ENCODE measurements at regions not wholly inside any gene's neighbourhood (a gene's known extent, or its start where the extent isn't known, plus 50 kb on each side); places are given as distances from the start of the nearest gene placed in this dataset.
A peak's percentile ranks its signal among the peaks of the same experiment; 100 is the strongest.

DNA sequence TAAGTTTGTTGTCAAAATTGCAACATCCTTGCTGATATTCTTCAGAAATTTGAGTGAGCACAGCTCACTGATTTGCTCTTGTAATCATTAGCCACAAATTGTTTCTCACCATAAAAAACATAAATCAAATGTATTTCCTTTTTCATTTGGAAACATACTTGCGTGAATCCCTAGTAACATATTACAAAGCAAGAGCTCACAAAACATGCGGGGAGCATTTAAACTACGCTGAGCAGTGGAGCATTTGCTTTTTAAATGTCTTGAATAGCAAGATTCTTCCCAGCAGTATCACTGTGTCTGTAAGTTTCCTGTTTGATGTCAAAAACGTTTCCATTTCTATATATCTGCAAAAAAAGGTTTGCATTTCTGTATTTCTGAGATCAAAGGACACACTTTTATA is 788.3 kb upstream of the SALL3 start:
- H3K9me3 ChIP-seq (ENCODE audit: insufficient read depth, low read length): no peaks in the 10 kb centered on the region
- DNase-seq (ENCODE audit: low read depth, low spot score): no peak
- H3K4me3 ChIP-seq (ENCODE audit: insufficient read length, low read depth): no peak overlapping the region
- no peaks in the 10 kb centered on the region for H3K4me1 ChIP-seq (ENCODE audit: insufficient read depth, insufficient read length)
- no peaks in the 10 kb centered on the region for H3K36me3 ChIP-seq (ENCODE audit: insufficient read depth, insufficient read length, low read length)
- H3K27me3 ChIP-seq (ENCODE audit: insufficient read depth, insufficient read length): no peaks in the 10 kb centered on the region
- TF ChIP-seq SUZ12 (IDR thresholded peaks at IDR 0.05; ENCODE audit: extremely low read depth, insufficient read depth, insufficient read length) (no peak), YY1 (IDR thresholded peaks at IDR 0.05; ENCODE audit: insufficient read depth, insufficient read length) (no peak), ZNF274 (IDR thresholded peaks at IDR 0.05; ENCODE audit: low read depth, low read length) (no peak)
- H3K9ac ChIP-seq (ENCODE audit: insufficient read length, low read depth): no peak overlapping the region

DNA sequence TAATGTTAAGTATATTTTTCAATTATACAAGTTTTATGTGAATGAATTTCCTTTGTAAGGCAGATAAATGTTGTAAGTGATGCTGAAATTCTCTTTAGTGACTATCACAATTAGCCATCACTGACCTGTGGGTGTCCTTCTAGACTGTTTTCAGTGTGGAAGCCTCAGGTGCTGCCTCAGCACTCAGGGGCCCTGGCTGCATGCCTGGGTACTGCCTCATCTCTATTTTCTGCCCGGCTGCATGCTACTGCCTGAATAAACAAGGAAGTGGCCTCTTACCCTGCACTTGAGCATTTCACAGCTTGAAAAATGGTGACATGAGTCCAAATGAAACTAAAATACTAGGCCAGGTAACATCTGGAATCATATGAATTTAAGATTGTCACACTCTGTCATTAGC is 787.6 kb upstream of the SALL3 start:
- no peaks in the 10 kb centered on the region for H3K27me3 ChIP-seq (ENCODE audit: insufficient read depth, insufficient read length)
- no peak for TF ChIP-seq YY1 (IDR thresholded peaks at IDR 0.05; ENCODE audit: insufficient read depth, insufficient read length)
- no peak for TF ChIP-seq ZNF274 (IDR thresholded peaks at IDR 0.05; ENCODE audit: low read depth, low read length)
- TF ChIP-seq SUZ12 (IDR thresholded peaks at IDR 0.05; ENCODE audit: extremely low read depth, insufficient read depth, insufficient read length): no peak
- H3K9ac ChIP-seq (ENCODE audit: insufficient read length, low read depth): no peak overlapping the region
- no peak overlapping the region for H3K4me3 ChIP-seq (ENCODE audit: insufficient read length, low read depth)
- peak; percentile 8 for DNase-seq (ENCODE audit: low read depth, low spot score)
- H3K4me1 ChIP-seq (ENCODE audit: insufficient read depth, insufficient read length): no peaks in the 10 kb centered on the region
- no peaks in the 10 kb centered on the region for H3K9me3 ChIP-seq (ENCODE audit: insufficient read depth, low read length)
- no peaks in the 10 kb centered on the region for H3K36me3 ChIP-seq (ENCODE audit: insufficient read depth, insufficient read length, low read length)

DNA sequence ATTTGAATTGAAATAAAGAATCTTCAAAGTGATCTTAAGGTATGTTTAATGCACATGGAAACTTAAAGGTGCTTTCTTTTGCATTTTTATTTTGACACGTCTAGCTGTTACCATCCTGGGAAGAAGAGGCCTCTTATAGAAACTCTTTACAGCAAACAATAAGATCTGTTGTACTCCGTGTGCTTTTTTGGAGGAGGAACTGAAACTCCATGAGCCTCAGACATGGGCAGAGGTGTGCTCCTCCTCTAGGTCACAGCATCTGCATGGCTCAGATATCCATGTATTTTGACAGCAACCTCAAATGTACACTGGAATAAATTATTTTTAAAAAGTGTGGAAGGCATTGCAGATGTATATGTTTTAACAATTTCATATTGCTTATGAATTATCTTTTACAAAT is 783.3 kb upstream of the SALL3 start:
- Histone ChIP-seq H3K4me1 (ENCODE audit: insufficient read depth, insufficient read length) (no peaks in the 10 kb centered on the region), H3K27me3 (ENCODE audit: insufficient read depth, insufficient read length) (no peaks in the 10 kb centered on the region), H3K9ac (ENCODE audit: insufficient read length, low read depth) (no peak overlapping the region), H3K9me3 (ENCODE audit: insufficient read depth, low read length) (no peaks in the 10 kb centered on the region), H3K4me3 (ENCODE audit: insufficient read length, low read depth) (no peak overlapping the region), H3K36me3 (ENCODE audit: insufficient read depth, insufficient read length, low read length) (no peaks in the 10 kb centered on the region)
- TF ChIP-seq ZNF274 (IDR thresholded peaks at IDR 0.05; ENCODE audit: low read depth, low read length) (no peak), SUZ12 (IDR thresholded peaks at IDR 0.05; ENCODE audit: extremely low read depth, insufficient read depth, insufficient read length) (no peak), YY1 (IDR thresholded peaks at IDR 0.05; ENCODE audit: insufficient read depth, insufficient read length) (no peak)
- DNase-seq (ENCODE audit: low read depth, low spot score): no peak

DNA sequence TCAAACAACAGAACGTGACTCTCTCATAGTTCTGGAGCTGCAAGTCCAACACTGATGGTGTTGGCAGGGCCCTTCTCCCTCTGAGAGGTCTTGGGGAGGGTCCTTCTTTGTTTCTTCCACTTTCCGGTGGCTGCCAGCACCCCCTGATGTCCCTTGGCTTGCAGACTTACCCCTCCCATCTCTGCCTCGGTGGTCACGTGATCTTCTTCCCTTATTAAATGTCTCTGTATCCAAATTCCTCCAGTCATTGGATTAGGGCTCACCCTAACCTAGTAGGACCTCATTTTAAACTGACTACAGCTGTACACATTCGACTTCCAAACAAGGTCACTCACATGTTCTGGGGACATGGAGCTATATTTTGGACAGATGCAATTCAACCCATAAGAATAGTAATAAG is 780.6 kb upstream of the SALL3 start:
- no peaks in the 10 kb centered on the region for H3K4me1 ChIP-seq (ENCODE audit: insufficient read depth, insufficient read length)
- TF ChIP-seq SUZ12 (IDR thresholded peaks at IDR 0.05; ENCODE audit: extremely low read depth, insufficient read depth, insufficient read length) (no peak), YY1 (IDR thresholded peaks at IDR 0.05; ENCODE audit: insufficient read depth, insufficient read length) (no peak), ZNF274 (IDR thresholded peaks at IDR 0.05; ENCODE audit: low read depth, low read length) (no peak)

DNA sequence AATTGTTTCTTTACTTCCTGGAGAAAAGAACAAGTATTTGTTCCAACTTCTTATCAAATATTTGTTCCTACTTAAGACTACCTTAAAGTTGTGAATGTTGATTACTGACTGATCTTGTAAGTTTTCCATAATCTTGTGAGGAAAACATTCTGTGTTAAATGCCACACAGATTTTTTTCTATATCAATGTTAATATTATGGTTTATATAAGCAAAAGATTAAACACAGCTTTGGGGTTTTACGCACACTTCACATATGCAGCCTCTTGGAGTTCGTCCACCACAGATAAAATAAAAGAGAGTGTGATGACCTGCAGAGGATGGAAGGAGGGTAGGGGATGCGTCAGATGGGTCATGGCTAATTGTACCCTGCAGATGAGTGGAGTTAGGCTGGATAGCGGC is 780.0 kb upstream of the SALL3 start:
- Histone ChIP-seq H3K9ac (ENCODE audit: insufficient read length, low read depth) (no peak overlapping the region), H3K36me3 (ENCODE audit: insufficient read depth, insufficient read length, low read length) (no peaks in the 10 kb centered on the region), H3K4me1 (ENCODE audit: insufficient read depth, insufficient read length) (no peaks in the 10 kb centered on the region), H3K4me3 (ENCODE audit: insufficient read length, low read depth) (no peak overlapping the region), H3K9me3 (ENCODE audit: insufficient read depth, low read length) (no peaks in the 10 kb centered on the region), H3K27me3 (ENCODE audit: insufficient read depth, insufficient read length) (no peaks in the 10 kb centered on the region)
- DNase-seq (ENCODE audit: low read depth, low spot score): no peak
- TF ChIP-seq ZNF274 (IDR thresholded peaks at IDR 0.05; ENCODE audit: low read depth, low read length) (no peak), SUZ12 (IDR thresholded peaks at IDR 0.05; ENCODE audit: extremely low read depth, insufficient read depth, insufficient read length) (no peak), YY1 (IDR thresholded peaks at IDR 0.05; ENCODE audit: insufficient read depth, insufficient read length) (no peak)

More for the DNA sequence above, 780.6 kb upstream of the SALL3 start:
- Histone ChIP-seq H3K4me3 (ENCODE audit: insufficient read length, low read depth) (no peak overlapping the region), H3K36me3 (ENCODE audit: insufficient read depth, insufficient read length, low read length) (no peaks in the 10 kb centered on the region), H3K27me3 (ENCODE audit: insufficient read depth, insufficient read length) (no peaks in the 10 kb centered on the region), H3K9ac (ENCODE audit: insufficient read length, low read depth) (no peak overlapping the region), H3K9me3 (ENCODE audit: insufficient read depth, low read length) (no peaks in the 10 kb centered on the region)
- no peak for DNase-seq (ENCODE audit: low read depth, low spot score)

DNA sequence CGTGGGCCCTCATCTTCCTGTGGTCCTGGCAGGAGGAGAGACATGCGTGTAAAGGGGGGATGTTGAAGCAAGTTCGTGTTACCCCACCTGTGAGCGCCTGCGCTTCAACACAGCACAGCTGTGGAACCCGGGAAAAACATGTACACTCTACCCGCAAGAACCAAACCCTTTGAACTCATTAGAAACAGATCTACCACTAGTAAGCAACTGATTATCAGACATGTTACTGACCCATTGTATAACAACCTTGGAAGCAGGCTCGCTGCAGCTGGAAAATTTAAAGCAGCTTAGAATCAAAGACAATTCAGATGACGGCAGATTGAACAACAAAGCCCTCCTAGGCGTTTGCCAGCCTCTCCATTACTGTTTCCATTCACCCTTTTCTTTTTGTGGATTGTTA is 771.7 kb upstream of the SALL3 start:
- DNase-seq (ENCODE audit: low read depth, low spot score): no peak
- no peaks in the 10 kb centered on the region for H3K4me1 ChIP-seq (ENCODE audit: insufficient read depth, insufficient read length)
- no peak for TF ChIP-seq ZNF274 (IDR thresholded peaks at IDR 0.05; ENCODE audit: low read depth, low read length)
- no peak for TF ChIP-seq SUZ12 (IDR thresholded peaks at IDR 0.05; ENCODE audit: extremely low read depth, insufficient read depth, insufficient read length)
- TF ChIP-seq YY1 (IDR thresholded peaks at IDR 0.05; ENCODE audit: insufficient read depth, insufficient read length): no peak
- no peaks in the 10 kb centered on the region for H3K9me3 ChIP-seq (ENCODE audit: insufficient read depth, low read length)
- no peaks in the 10 kb centered on the region for H3K36me3 ChIP-seq (ENCODE audit: insufficient read depth, insufficient read length, low read length)
- H3K9ac ChIP-seq (ENCODE audit: insufficient read length, low read depth): no peak overlapping the region
- no peak overlapping the region for H3K4me3 ChIP-seq (ENCODE audit: insufficient read length, low read depth)
- no peaks in the 10 kb centered on the region for H3K27me3 ChIP-seq (ENCODE audit: insufficient read depth, insufficient read length)

DNA sequence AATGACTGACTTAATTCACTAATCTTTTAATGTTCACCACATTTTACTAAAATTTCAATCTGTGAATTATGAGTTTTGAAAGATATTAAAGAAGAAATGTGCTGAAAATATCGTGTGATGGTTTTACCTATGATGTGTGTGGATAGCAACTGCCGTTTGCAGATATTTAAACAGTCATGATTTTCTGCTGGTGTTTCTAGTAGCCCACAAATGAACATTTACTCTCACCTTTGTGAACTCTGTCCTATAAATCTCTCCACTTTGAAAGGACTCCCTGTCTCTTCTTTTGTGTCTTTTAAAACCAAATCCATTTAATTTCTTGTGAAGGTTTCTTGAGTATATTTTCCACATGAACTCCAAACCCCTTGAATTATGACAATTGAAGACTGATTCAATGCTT is 771.2 kb upstream of the SALL3 start:
- TF ChIP-seq ZNF274 (IDR thresholded peaks at IDR 0.05; ENCODE audit: low read depth, low read length): no peak
- TF ChIP-seq YY1 (IDR thresholded peaks at IDR 0.05; ENCODE audit: insufficient read depth, insufficient read length): no peak
- TF ChIP-seq SUZ12 (IDR thresholded peaks at IDR 0.05; ENCODE audit: extremely low read depth, insufficient read depth, insufficient read length): no peak
- no peak overlapping the region for H3K4me3 ChIP-seq (ENCODE audit: insufficient read length, low read depth)
- no peaks in the 10 kb centered on the region for H3K9me3 ChIP-seq (ENCODE audit: insufficient read depth, low read length)
- H3K36me3 ChIP-seq (ENCODE audit: insufficient read depth, insufficient read length, low read length): no peaks in the 10 kb centered on the region
- H3K27me3 ChIP-seq (ENCODE audit: insufficient read depth, insufficient read length): no peaks in the 10 kb centered on the region
- H3K4me1 ChIP-seq (ENCODE audit: insufficient read depth, insufficient read length): peaks cover 1% of the 10 kb centered on the region
- no peak overlapping the region for H3K9ac ChIP-seq (ENCODE audit: insufficient read length, low read depth)
- DNase-seq (ENCODE audit: low read depth, low spot score): no peak
